GM21717 (cell line): ENCODE measurements at regions not wholly inside any gene's neighbourhood (a gene's known extent, or its start where the extent isn't known, plus 50 kb on each side); places are given as distances from the start of the nearest gene placed in this dataset.

Experiments used
- ATAC-seq: cut with Tn5 transposase; IDR thresholded peaks from one replicate; pipeline ENCODE4 v1.9.1; 2021; ENCODE audit warnings: mild to moderate bottlenecking, moderate library complexity; ENCODE audit not compliant: unreplicated experiment

- no peak for ATAC-seq
These were observed 506.1 kb upstream of the PROK2 start for GRCh38 chr3:72290859-72291638.

GRCh38 chr3:72289692-72290071 is 504.7 kb upstream of the PROK2 start:
- ATAC-seq = no peak

- ATAC-seq = peak; percentile 47
These were observed 504.2 kb upstream of the PROK2 start for GRCh38 chr3:72288955-72289691.

- no peak for ATAC-seq
These were observed 503.0 kb upstream of the PROK2 start for GRCh38 chr3:72287956-72288355.

- ATAC-seq = no peak
These were observed 500.6 kb upstream of the PROK2 start for GRCh38 chr3:72285502-72285901.

- ATAC-seq = no peak
These were observed 499.5 kb upstream of the PROK2 start for GRCh38 chr3:72284471-72284870.

- ATAC-seq = no peak
These were observed 498.0 kb upstream of the PROK2 start for GRCh38 chr3:72282918-72283317.

GRCh38 chr3:72281551-72281950 is 496.6 kb upstream of the PROK2 start:
- no peak for ATAC-seq

- no peak for ATAC-seq
These were observed 495.9 kb upstream of the PROK2 start for GRCh38 chr3:72280876-72281275.

GRCh38 chr3:72279631-72280041 is 494.7 kb upstream of the PROK2 start:
- no peak for ATAC-seq

GRCh38 chr3:72279068-72279604 is 494.2 kb upstream of the PROK2 start:
- ATAC-seq = no peak

- no peak for ATAC-seq
These were observed 493.6 kb upstream of the PROK2 start for GRCh38 chr3:72278349-72279067.

- ATAC-seq = no peak
These were observed 492.8 kb upstream of the PROK2 start for GRCh38 chr3:72277710-72278109.

GRCh38 chr3:72276806-72277205 is 491.9 kb upstream of the PROK2 start:
- no peak for ATAC-seq

GRCh38 chr3:72275331-72275751 is 490.4 kb upstream of the PROK2 start:
- ATAC-seq = no peak

GRCh38 chr3:72274493-72275330 is 489.8 kb upstream of the PROK2 start:
- no peak for ATAC-seq

GRCh38 chr3:72273615-72274014 is 488.7 kb upstream of the PROK2 start:
- ATAC-seq = no peak

GRCh38 chr3:72272356-72272755 is 487.4 kb upstream of the PROK2 start:
- ATAC-seq = no peak

GRCh38 chr3:72271923-72272322 is 487.0 kb upstream of the PROK2 start:
- ATAC-seq = no peak

- no peak for ATAC-seq
These were observed 486.3 kb upstream of the PROK2 start for GRCh38 chr3:72271216-72271615.

- ATAC-seq = no peak
These were observed 485.8 kb upstream of the PROK2 start for GRCh38 chr3:72270730-72271129.
